Head of caudate nucleus (tissue), 42 donors: ENCODE measurements at regions not wholly inside any gene's neighbourhood (a gene's known extent, or its start where the extent isn't known, plus 50 kb on each side); places are given as distances from the start of the nearest gene placed in this dataset.

Experiments
- DNase-seq, 42 donors: peaks; one replicate each; pipeline versions ENCODE4 v3.0.0 to v3.0.0-alpha.2; 2020 to 2021; ENCODE audit warnings: mixed read lengths in 7 of 42
- intact Hi-C: fragments of 100-400 bp; cut with DNase I; formaldehyde crosslinking; loops from one replicate; pipeline ENCODE4 v1.15.0; 2022

DNA sequence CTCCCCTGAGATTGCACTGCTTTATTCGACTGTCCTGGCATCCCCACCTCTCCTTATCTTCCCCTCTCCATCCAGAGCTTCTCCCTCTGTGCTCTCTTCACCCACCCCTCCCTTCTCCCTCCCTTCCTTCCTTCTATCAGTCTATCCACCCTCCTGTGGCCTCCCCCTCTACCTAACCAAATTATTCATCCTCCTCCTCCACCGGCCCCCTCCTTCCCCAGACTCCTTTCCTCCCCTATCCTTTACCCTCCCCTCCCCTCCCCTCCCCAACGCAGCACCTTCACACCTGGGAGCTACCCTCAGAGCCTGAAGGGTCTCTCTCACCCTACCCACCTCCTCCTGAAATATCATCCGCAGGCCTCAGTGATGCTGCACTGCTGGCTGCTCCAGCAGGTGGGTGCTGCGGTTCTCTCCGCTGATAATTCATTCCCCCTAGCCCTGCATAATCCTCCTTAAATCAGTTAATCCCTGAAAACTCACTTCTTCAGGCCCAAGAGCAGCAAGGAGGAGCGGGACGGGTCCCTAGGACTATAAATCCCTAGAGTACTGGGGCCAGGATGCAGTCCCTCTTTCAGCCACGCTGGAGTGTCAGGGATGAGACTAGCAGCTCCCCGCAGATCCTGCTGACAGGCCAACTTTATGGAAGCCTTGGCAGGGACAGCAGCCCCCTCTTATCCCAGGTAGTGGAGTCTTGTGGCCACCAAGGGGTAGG, 97.8 kb downstream of the PCDH1 start:
- intact Hi-C loops = no loop called here
- DNase-seq = peak in 8 of 42 donors; percentile 21 to 62 (median 42)

DNA sequence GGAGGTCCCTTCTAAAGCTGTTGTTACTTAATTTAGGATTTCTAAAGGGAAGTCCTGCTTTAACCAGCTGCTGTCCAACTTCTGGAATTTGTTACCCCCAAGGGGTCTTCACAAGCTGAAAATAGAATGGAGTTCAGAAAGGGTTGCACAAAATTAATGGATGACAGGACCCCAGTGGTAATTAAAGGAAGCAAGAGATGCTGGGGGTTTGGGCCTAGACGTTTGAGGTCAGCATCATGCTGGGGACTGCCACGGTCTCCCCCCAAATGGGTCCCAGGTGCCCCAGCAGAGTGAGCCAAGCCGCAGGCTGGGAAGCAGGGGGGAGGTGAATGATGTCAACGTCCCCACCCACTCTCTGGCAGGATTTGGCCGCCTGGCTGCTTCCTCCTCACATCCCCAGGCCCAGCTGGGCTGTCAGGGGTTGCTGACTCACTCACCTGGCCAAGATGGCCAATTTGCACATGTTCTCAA, 97.5 kb upstream of the ARAP3 start:
- peak in 6 of 42 donors; percentile 18 to 57 (median 42) for DNase-seq
- intact Hi-C loops = no loop called here

GRCh38 chr5:141778683-141779082, 96.7 kb upstream of the ARAP3 start:
- intact Hi-C loops = no loop called here
- peak in 1 of 42 donors; percentile 45 for DNase-seq

DNA sequence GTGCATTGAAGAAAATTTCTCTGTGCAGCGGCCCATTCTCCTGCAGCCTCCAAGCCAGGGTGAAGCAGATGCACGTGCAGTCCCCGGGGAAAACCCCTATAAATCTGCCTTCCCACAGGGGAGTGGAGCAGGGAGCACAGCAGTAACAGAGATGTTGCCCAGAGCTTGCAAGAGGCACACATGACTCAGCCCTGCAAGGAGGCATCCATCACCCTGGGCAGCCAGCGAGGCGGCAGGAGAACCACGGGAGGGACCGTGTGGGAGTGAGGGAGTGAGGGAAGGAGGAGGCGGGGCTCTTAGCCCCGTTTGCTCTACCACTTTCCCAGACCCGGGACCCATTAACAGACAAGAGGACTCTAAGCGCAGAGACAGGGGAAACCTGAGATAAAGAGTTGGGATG, 96.2 kb upstream of the ARAP3 start:
- intact Hi-C loops = no loop called here
- DNase-seq = peak in 28 of 42 donors; percentile 30 to 85 (median 56)

GRCh38 chr5:141777711-141778110, 95.7 kb upstream of the ARAP3 start:
- intact Hi-C loops = no loop called here
- no peak for DNase-seq

DNA sequence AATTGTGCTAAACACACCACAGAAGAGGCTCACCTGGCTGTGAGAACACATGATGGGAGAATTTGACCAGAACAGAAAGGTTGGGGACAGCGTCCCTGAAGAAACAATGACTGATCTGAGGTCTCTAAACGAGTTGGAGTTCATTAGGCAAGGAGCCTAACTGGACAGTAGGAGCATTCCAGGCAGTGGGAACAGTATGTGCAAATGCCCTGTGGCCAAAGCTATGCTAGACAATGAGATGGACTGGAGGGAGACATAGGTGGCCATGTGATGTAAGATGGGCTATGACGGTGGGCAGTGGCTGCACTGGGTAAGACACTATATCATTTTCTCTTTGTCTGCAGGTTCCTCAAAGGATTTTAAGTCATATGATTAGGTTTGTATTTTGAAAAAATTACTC, 95.1 kb upstream of the ARAP3 start:
- intact Hi-C loops = no loop called here
- DNase-seq = no peak

DNA sequence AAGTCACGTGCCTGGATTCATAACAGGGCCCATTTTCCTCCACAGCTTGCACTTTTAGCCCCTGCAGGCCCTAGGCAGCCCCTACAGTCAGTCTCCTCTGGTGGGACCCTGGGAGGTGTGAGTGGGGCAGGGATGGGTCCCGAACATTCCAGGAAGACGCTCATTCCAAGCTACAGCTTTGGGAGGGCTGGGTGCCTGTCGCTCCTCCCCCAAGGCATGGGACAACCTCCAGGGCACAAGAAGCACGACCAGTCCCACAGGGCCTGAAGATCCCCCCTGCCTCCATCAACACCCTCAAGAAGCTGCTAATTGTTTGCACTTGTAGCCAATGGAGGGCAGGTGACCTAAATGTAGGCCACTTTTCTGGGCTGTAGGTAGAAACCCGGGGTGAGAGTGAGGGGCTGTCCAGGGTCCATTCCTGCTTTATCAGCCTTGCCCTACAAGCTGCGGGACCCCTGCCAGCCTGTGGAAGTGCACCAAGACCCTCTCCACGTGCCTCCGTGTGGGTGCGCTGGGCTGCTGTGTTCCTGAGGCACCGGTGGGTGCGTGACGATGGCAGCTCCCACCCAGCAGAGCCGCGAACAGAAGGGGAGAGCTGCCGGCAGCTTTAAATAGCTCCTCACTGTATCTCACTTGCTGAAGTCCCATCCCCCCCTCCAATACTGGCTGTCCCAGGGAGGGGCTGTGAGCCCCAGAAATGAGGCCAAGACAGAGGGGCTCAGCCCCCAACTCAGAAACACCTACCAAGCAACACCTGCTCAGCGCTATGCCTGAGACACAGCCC, 91.9 kb upstream of the ARAP3 start:
- DNase-seq = peak in 4 of 42 donors; percentile 23 to 47 (median 31)
- intact Hi-C loops = no loop called here

DNA sequence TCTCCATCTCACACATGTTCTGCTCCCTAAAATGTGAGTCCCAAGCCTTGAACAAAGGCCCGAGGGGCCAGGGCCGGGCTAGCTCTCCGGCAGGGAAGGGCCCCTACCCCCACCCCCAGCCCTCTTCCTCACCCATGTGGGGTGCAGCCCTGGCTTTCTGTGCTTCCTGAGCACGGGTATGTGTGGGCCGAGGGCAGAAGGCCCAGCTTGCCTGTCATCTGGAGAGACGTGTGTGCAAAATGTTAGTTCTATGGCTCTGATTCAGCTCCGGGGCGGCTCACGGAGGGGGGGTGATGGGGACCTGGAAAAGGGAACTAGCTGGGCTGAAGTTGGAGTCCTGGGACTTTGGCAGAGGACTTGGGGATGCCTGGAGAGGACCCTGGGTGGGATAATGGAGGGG, 90.3 kb upstream of the ARAP3 start:
- intact Hi-C loops = no loop called here
- DNase-seq = peak in 24 of 42 donors; percentile 32 to 79 (median 56)

GRCh38 chr5:141771562-141771961, 89.5 kb upstream of the ARAP3 start:
- intact Hi-C loops = no loop called here
- DNase-seq = no peak

DNA sequence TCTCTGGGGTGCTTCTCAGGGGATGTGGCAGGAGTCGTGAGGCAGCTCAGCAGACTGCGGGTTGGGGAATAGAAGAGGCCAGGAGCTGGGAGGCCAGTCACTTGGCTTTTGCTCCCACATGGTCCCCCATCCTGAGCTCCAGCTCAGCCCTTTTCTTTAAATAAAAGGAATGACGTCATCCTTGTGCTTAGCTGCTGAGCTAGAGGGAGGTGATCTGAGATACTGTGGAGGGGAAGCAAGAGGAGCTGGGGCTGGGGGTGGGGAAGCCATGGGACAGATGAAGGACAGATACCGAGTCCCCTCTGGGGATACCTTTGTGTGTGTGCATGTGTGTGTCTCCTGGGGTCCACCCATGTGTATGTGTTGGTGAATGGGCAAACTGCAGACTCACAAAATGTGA, 89.0 kb upstream of the ARAP3 start:
- intact Hi-C loops = no loop called here
- DNase-seq = peak in 16 of 42 donors; percentile 25 to 78 (median 52)

DNA sequence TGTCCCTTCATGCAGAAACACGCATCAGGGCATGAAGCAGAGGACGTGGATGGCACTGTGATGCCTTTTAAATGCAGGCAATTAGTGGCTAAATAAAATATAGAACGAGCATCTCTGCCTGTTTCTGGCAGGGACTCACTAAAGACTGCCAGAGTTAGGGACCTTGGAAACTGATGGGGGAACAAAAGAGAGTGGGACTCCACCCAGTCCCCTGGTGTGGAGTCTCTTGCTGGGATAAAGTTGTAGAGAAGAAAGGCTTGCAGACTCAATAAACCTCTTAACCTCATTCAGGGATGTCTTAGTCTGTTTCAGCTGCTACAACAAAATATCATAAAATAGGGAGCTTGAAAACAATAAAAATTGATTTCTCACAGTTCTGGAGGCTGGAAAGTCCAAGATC, 87.6 kb upstream of the ARAP3 start:
- intact Hi-C loops = no loop called here

GRCh38 chr5:141767671-141768070, 85.6 kb upstream of the ARAP3 start:
- intact Hi-C loops = no loop called here
- DNase-seq = no peak

More for the DNA sequence above, 87.6 kb upstream of the ARAP3 start:
- no peak for DNase-seq

DNA sequence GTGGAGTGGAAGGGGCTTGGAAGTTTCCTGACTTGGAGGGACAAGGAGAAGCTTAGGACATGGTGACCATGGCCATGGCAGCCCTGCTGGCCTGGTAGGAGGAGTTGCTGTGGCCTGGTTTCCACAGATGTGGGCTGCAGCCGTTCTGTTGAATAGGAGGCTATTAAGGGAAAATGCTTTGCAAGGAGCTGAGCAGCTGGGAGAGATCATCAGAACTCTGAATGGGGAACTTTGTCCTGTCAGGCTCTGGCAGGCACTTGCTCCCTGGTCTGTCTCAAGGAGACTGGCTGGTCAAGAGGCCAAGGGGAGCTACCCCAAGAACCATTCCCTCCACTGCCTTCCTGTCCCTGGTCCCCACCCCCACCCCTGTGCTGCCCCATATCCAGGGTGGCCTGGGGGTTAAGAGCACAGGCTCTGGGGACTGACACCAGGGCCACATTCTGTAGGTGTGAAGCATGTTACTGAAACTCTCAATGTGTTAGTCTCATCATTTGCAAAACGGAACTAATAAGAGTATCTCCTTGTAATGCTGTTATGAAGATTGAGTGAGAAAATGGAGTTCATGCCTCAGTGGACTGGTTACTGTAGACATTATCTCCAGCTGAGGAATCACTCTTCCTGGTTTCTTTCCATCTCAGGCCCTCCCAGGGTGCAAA, 84.0 kb upstream of the ARAP3 start:
- intact Hi-C loops = no loop called here
- no peak for DNase-seq

DNA sequence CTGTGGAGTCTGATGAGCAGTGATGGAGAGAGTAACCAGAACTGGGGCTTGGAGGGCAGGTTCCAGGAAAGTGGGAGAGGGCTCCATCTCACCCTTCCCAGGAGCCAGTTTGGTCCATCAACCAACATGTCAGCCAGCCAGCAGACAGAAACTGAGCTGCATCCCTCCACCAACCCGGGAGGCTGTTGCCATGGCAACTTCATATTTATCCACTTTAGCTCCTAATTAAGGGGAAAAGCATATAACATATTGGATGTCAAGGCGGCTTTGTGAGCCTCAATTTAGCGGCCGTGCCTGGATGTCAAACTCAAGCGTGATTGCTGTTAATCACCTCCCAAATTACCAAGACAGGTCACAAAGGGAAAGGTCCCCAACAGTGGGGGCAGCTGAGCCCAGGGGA, 81.5 kb upstream of the ARAP3 start:
- intact Hi-C loops = no loop called here
- DNase-seq = peak in 1 of 42 donors; percentile 51

GRCh38 chr5:141762790-141763368, 80.8 kb upstream of the ARAP3 start:
- intact Hi-C loops = no loop called here
- DNase-seq = no peak

- DNase-seq = peak in 4 of 42 donors; percentile 32 to 51 (median 44)
- intact Hi-C loops = no loop called here
Measured at GRCh38 chr5:141762316-141762715, 80.3 kb upstream of the ARAP3 start.

DNA sequence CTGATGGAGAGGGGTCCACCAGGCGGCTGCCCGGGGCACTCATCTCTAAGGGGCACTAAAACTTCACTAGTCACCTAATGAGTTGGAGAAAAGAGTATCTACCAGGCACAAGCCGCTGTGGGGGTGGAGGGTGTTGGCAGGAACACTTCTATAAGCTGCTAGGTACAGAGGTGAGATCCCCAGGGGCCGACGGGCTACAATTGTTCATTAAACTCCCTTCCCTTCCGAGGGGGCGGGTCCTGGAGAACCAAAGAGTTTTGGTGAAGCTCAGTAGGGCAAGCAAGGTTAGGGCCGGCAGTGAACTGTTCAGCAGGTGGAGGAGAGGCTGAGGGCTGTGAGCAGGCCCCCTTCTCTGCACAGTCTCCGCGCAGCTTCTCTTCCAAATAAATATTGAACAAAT, 78.7 kb upstream of the ARAP3 start:
- no peak for DNase-seq
- intact Hi-C loops = no loop called here

- no peak for DNase-seq
- intact Hi-C loops = no loop called here
Measured at GRCh38 chr5:141760193-141760592, 78.2 kb upstream of the ARAP3 start.

- peak; percentile 35 to 90 (median 72) for DNase-seq
- intact Hi-C loops = no loop called here
Measured at GRCh38 chr5:141758310-141758998, 76.4 kb upstream of the ARAP3 start.
